ENCODE measurements at regions not wholly inside any gene's neighbourhood (a gene's known extent, or its start where the extent isn't known, plus 50 kb on each side); places are given as distances from the start of the nearest gene placed in this dataset.

DNA sequence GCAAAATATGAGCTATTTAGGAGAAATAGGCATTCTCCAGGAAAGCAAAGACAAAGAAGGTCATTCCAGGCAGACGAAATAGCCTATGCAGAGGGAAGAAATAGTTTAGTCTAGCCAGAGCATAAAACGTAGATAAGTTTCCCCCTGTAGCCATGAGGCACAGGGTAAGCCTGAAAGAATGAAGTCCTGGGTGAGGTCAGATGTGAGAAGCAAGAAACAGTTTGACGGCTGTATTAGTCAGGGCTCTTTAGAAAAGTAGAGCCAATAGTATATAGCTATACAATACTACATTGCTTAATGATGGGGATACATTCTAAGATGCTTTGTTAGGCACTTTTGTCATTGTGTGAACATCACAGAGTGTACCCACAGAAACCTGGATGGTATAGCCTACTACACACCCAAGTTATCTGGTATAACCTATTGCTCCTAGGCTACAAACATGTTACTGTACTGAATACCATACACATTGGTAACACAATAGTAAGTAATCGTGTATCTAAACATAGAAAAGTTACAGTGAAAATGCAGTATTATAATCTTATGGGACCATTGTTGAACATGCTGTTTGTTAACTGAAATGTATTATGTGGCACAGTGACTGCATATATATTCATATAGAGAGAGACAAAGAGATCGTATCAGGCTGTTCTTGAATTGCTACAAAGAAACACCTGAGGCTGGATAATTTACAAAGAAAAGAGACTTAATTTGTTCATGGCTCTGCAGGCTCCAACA, 59.3 kb upstream of the WDFY2 start:
- CTCF ChIA-PET, result interaction anchor here (0.6 kb wide), 1 partner anchor 43 kb away, joined by 3 read pairs; no protein-coding TSS in a partner anchor
- POLR2A ChIA-PET, result interaction anchor here (2.1 kb wide), 1 partner anchor 72 kb away, joined by 6 read pairs; the partner anchor contains the start of gene INTS6
- DNase-seq (ENCODE audit: extremely low spot score), result no peak
- TF ChIP-seq TARDBP (IDR thresholded peaks at IDR 0.05) (no peak), SUZ12 (IDR thresholded peaks at IDR 0.05) (no peak), LEF1 (IDR thresholded peaks at IDR 0.05; ENCODE audit: borderline replicate concordance) (no peak), FOXA1 (IDR thresholded peaks at IDR 0.05) (no peak), CTBP1 (IDR thresholded peaks at IDR 0.05; ENCODE audit: borderline replicate concordance) (no peak), FOXK2 (IDR thresholded peaks at IDR 0.05) (no peak), ZNF384 (IDR thresholded peaks at IDR 0.05) (no peak)

DNA sequence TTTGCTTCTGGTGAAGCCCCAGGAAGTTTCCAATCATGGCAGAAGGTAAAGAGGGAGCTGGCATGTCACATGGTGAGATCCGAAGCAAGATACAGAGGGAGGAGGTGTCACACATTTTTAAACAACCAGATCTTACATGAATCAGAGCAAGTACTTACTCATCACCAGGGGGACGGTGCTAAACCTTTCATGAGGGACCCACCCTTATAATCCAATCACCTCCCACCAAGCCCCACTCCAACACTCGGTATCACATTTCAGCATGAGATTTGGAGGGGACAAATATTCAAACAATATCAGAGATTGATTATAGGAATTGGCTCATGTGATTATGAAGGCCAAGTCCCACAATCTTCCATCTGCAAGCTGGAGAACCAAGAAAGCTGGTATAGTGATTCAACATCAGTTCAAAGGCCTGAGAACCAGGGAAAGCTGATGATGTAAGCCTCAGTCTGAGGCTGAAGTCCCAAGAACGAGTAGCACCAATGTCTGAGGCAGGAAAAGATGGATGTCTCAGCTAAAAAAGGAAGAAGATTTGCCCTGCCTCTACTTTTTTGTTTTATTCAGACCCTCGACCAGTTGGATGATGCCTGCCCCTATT, 58.6 kb upstream of the WDFY2 start:
- no peak for DNase-seq (ENCODE audit: extremely low spot score)
- POLR2A ChIA-PET, result interaction anchor here (1.7 to 2.1 kb wide), 2 partner anchors 58 to 73 kb away, joined by 6 read pairs; partner anchors contain the start of gene INTS6
- CTCF ChIA-PET, result no interaction called here
- TF ChIP-seq FOXM1 (IDR thresholded peaks at IDR 0.05; ENCODE audit: borderline replicate concordance), result no peak
- no peak for TF ChIP-seq BHLHE40 (IDR thresholded peaks at IDR 0.05; ENCODE audit: borderline replicate concordance)
- no peak for TF ChIP-seq SUZ12 (IDR thresholded peaks at IDR 0.05)
- TF ChIP-seq LEF1 (IDR thresholded peaks at IDR 0.05; ENCODE audit: borderline replicate concordance), result no peak
- TF ChIP-seq ZNF384 (IDR thresholded peaks at IDR 0.05), result no peak
- no peak for TF ChIP-seq HDGF (IDR thresholded peaks at IDR 0.05; ENCODE audit: borderline replicate concordance)
- no peak for TF ChIP-seq CTBP1 (IDR thresholded peaks at IDR 0.05; ENCODE audit: borderline replicate concordance)
- TF ChIP-seq TARDBP (IDR thresholded peaks at IDR 0.05), result no peak
- no peak for TF ChIP-seq ELF4 (IDR thresholded peaks at IDR 0.05)
- TF ChIP-seq FOXK2 (IDR thresholded peaks at IDR 0.05), result no peak

DNA sequence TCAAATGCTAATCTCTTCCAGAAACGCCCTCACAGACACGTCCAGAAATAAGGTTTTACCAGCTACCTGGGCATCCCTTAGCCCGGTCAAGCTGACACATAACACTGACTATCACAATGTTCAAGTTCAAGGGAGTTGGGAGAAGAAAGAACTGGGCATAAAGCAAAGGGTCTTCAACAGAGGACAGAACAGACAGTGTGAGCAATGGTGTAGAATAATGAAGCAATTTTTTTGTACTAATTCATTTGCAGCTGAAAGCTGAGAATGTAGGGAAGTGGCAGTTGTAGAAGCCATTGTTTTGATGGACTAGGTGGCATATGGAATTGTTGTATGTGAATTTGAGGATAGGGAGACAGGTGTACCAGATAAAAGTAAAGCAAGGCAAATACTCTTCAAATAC, 58.1 kb upstream of the WDFY2 start:
- CTCF ChIA-PET, result no interaction called here
- POLR2A ChIA-PET, result interaction anchor here (1.7 to 2.1 kb wide), 2 partner anchors 57 to 73 kb away, joined by 6 read pairs; partner anchors contain the start of gene INTS6
- TF ChIP-seq CTBP1 (IDR thresholded peaks at IDR 0.05; ENCODE audit: borderline replicate concordance) (no peak), TARDBP (IDR thresholded peaks at IDR 0.05) (no peak), ARNT (IDR thresholded peaks at IDR 0.05) (no peak), FOXM1 (IDR thresholded peaks at IDR 0.05; ENCODE audit: borderline replicate concordance) (no peak), L3MBTL2 (conservative IDR thresholded peaks at IDR 0.05) (no peak)

DNA sequence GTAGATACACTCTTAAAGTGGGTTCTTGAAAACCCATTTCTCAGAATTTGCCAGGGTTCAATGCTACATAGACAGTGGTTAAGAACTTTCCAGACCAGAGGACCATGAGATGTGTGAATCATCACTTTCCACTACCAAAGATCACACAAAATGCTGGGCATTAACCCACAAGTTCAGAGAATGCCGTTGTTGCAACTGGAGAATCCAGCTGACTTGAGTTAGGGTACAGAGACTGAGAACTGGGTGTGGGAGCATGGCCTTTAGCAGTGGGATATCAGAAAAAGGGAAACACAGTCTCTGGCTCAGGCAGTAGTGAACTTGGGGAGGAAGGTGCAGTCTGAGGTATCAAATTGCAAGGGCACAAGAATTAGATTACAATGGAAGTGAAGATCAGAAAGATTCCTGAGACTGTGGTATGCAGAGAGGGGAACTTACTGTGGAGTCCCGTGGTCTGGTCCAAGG, 51.5 kb upstream of the WDFY2 start:
- POLR2A ChIA-PET, result no interaction called here
- CTCF ChIA-PET, result no interaction called here
- no peak for DNase-seq (ENCODE audit: extremely low spot score)
- TF ChIP-seq TARDBP (IDR thresholded peaks at IDR 0.05) (no peak), SUZ12 (IDR thresholded peaks at IDR 0.05) (no peak), LEF1 (IDR thresholded peaks at IDR 0.05; ENCODE audit: borderline replicate concordance) (no peak), ARNT (IDR thresholded peaks at IDR 0.05) (no peak), SP1 (IDR thresholded peaks at IDR 0.05) (no peak), FOXK2 (IDR thresholded peaks at IDR 0.05) (no peak), ZNF384 (IDR thresholded peaks at IDR 0.05) (no peak), HDGF (IDR thresholded peaks at IDR 0.05; ENCODE audit: borderline replicate concordance) (no peak), NFRKB (IDR thresholded peaks at IDR 0.05) (no peak), ELF4 (IDR thresholded peaks at IDR 0.05) (no peak), CTBP1 (IDR thresholded peaks at IDR 0.05; ENCODE audit: borderline replicate concordance) (no peak), BHLHE40 (IDR thresholded peaks at IDR 0.05; ENCODE audit: borderline replicate concordance) (no peak), FOXM1 (IDR thresholded peaks at IDR 0.05; ENCODE audit: borderline replicate concordance) (no peak), L3MBTL2 (conservative IDR thresholded peaks at IDR 0.05) (no peak), FOXA1 (IDR thresholded peaks at IDR 0.05) (no peak)
- TF ChIP-seq, protein P1, sequence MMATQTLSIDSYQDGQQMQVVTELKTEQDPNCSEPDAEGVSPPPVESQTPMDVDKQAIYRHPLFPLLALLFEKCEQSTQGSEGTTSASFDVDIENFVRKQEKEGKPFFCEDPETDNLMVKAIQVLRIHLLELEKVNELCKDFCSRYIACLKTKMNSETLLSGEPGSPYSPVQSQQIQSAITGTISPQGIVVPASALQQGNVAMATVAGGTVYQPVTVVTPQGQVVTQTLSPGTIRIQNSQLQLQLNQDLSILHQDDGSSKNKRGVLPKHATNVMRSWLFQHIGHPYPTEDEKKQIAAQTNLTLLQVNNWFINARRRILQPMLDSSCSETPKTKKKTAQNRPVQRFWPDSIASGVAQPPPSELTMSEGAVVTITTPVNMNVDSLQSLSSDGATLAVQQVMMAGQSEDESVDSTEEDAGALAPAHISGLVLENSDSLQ (IDR thresholded peaks at IDR 0.05), result no peak

More for the DNA sequence above, 58.1 kb upstream of the WDFY2 start:
- no peak for DNase-seq (ENCODE audit: extremely low spot score)

DNA sequence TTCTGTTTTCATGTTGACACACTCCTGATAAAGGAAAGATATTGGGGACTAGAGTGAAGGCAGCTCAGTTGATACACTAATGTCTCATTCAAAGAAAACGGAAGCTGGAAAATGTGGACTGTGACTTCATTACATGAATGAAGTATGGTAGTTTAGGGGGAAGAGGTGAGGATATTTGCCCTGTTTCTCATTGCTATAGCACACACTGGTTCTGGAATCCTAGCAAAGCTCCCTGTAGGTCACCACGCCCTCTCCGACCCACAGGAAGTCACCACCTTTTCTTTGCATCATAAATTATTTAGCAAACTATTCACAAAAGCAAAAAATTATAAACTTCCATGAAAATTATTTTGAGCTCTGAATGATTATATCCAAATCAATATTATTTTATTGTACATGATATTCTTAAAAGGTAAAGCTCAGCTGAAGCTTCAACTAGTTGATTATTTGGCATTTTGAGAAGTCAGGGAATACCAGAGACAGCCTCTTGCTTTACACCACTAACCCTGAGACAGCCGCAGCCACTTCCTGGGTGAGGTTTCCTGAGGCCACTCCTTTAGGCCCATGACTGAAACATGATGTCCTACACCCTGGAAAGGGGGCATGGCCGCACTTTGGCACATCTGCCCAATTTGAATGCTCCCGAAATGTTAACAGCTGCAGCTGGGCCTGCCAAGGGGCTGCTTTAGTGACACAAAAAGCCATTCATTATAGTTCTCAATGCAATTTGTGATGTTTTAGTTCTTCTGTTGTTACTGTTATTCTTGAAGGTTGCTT, 50.0 kb upstream of the WDFY2 start:
- DNase-seq (ENCODE audit: extremely low spot score), result no peak
- ChIA-PET CTCF (interaction anchor here (0.7 kb wide), 1 partner anchor 210 kb away, joined by 3 read pairs; no protein-coding TSS in a partner anchor), POLR2A (interaction anchor here (0.7 kb wide), 1 partner anchor 81 kb away, joined by 3 read pairs; the partner anchor contains the start of gene INTS6)
- TF ChIP-seq ARNT (IDR thresholded peaks at IDR 0.05) (no peak), SP1 (IDR thresholded peaks at IDR 0.05) (no peak), SUZ12 (IDR thresholded peaks at IDR 0.05) (no peak), ZNF384 (IDR thresholded peaks at IDR 0.05) (no peak), FOXA1 (IDR thresholded peaks at IDR 0.05) (no peak), L3MBTL2 (conservative IDR thresholded peaks at IDR 0.05) (no peak), ELF4 (IDR thresholded peaks at IDR 0.05) (no peak), FOXK2 (IDR thresholded peaks at IDR 0.05) (no peak), CTBP1 (IDR thresholded peaks at IDR 0.05; ENCODE audit: borderline replicate concordance) (no peak), LEF1 (IDR thresholded peaks at IDR 0.05; ENCODE audit: borderline replicate concordance) (no peak), HDGF (IDR thresholded peaks at IDR 0.05; ENCODE audit: borderline replicate concordance) (no peak), TARDBP (IDR thresholded peaks at IDR 0.05) (no peak), NFRKB (IDR thresholded peaks at IDR 0.05) (no peak), FOXM1 (IDR thresholded peaks at IDR 0.05; ENCODE audit: borderline replicate concordance) (no peak), BHLHE40 (IDR thresholded peaks at IDR 0.05; ENCODE audit: borderline replicate concordance) (no peak)
- TF ChIP-seq, protein P1 (IDR thresholded peaks at IDR 0.05), result no peak

Measured in HEK293T (cell line).